Activated CD8-positive, alpha-beta memory T cell treated with anti-CD3 and anti-CD28 coated beads for 36 hours (primary cell): ENCODE measurements at regions not wholly inside any gene's neighbourhood (a gene's known extent, or its start where the extent isn't known, plus 50 kb on each side); places are given as distances from the start of the nearest gene placed in this dataset.

Source experiments
- CTCF ChIA-PET: fragments of 350-600 bp; sonication (Branson Sonifier 250); formaldehyde crosslinking; loops from one replicate; lab custom pipeline; 2021; ENCODE audit warnings: antibody characterized with exemption; lab: Charles Lee
- POLR2A ChIA-PET: fragments of 350-600 bp; sonication (Branson Sonifier 250); formaldehyde crosslinking; loops from one replicate; lab custom pipeline; 2021; ENCODE audit warnings: antibody characterized with exemption; lab: Charles Lee

GRCh38 chr1:58158506-58159433 lies 387.8 kb downstream of the OMA1 start:
- CTCF ChIA-PET, result no interaction called here
- POLR2A ChIA-PET, result no interaction called here

DNA sequence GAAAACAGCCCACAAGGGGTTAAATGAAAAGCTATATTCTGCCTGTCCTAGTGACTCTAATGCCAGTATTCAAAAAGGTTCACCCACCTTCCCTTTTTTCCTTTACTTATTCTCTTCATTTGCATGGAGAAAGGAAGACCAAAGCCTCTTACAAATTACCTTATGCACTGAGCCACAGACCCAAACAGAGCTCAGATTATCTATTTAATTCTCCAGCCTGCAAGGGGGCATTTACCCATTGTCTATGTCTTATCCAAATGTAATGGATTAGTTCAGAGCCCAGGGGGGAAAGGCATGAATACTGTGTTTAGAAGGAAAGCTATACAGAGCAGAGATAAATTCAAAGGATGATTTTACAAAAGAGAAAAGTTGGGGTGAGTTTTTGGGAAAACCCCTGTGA lies 388.5 kb downstream of the OMA1 start:
- POLR2A ChIA-PET, result no interaction called here
- CTCF ChIA-PET, result no interaction called here

DNA sequence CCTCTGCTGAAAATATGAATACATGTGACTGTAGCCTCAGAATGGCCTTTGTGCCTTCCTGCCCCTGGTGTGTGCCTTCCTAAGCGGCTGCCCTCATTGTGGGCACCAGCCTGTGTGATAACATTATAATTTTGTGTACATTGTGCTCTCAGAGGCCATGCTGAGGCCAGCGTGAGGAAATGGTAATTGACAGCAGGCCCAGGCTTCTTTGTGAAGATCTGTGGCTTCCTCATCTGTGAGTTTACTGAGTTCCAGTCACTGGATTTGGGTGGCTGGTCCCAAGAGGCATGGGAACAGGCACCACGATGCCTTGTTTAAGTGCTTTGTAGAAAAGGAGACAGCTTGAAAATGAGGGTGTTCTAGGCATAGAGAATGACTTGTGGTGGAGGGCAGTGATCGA lies 389.3 kb downstream of the OMA1 start:
- CTCF ChIA-PET, result no interaction called here
- POLR2A ChIA-PET, result no interaction called here

GRCh38 chr1:58156831-58157230 lies 389.7 kb downstream of the OMA1 start:
- ChIA-PET POLR2A (no interaction called here), CTCF (no interaction called here)

DNA sequence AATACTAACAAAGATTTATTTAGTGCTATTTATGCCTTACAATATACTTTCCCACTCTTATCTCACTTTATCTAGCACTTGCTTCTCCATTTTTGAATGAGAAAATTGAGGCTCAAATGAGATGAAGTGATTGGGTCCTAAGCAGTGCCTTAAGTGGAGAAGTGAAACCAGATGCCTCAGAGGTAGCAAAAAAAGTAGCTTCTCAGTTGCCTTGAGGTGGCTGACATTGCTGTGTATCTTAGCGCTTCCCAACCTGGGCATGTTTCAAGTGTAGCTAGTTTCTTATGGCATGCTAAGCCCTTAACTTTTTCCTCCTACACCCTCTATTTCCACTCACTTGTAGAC lies 390.4 kb downstream of the OMA1 start:
- CTCF ChIA-PET, result no interaction called here

GRCh38 chr1:58155418-58156123 lies 391.0 kb downstream of the OMA1 start:
- ChIA-PET CTCF (no interaction called here), POLR2A (no interaction called here)

More for the DNA sequence above, 390.4 kb downstream of the OMA1 start:
- POLR2A ChIA-PET, result no interaction called here

- POLR2A ChIA-PET, result no interaction called here
These were observed 392.3 kb downstream of the OMA1 start for GRCh38 chr1:58154256-58154655.

GRCh38 chr1:58152697-58153096 lies 393.8 kb downstream of the OMA1 start:
- POLR2A ChIA-PET, result no interaction called here
- CTCF ChIA-PET, result no interaction called here

More at GRCh38 chr1:58154256-58154655, 392.3 kb downstream of the OMA1 start:
- CTCF ChIA-PET, result no interaction called here

GRCh38 chr1:58149271-58149812 lies 397.2 kb downstream of the OMA1 start:
- POLR2A ChIA-PET, result no interaction called here
- CTCF ChIA-PET, result no interaction called here

DNA sequence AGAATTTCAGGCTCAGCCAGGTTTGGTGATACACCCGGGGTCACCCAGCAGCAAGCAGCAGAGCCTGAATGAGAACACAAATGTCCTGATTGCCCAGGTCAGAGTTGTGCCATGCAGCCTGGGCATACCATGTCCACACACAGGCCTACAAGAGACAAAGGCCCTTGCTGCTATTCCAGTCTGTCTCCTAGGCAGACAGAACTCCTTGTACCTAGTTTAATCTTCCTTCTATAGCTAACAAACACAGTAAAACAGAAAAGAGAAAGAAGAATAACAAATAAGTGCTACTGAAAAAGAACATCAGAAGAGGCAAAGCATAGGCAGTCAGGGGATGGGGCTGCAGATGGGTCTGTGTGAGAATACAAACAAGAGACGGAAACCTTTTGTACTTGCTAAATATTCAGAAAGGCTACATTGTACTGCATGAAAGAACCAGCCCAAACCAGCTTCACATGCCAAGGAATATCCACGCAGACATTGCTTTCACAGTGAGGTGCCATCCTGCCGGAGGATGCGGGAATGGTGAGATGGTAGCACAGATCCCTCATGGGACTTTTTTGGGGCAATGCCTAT lies 401.7 kb downstream of the OMA1 start:
- POLR2A ChIA-PET, result no interaction called here
- CTCF ChIA-PET, result no interaction called here

- ChIA-PET POLR2A (no interaction called here), CTCF (no interaction called here)
These were observed 402.4 kb downstream of the OMA1 start for GRCh38 chr1:58143972-58144697.

DNA sequence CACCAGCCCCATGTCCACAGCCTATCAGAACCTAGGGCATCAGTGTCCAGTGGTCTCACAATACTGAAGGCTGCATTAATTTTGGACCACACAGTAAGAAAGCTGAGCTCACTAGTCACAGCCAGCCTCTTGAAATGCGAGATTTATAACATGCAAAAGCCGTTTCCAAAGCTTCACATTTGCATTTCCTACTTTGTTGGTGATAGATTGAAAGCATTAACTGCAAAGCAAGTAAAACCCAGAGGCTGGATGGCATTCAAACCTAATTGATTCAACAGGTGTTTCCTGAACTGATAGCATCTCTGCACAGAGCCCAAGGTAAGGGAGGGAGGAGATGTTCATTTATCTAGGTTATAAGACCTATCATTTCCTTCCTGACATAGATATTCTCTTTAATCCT lies 410.1 kb downstream of the OMA1 start:
- CTCF ChIA-PET, result no interaction called here
- POLR2A ChIA-PET, result no interaction called here

DNA sequence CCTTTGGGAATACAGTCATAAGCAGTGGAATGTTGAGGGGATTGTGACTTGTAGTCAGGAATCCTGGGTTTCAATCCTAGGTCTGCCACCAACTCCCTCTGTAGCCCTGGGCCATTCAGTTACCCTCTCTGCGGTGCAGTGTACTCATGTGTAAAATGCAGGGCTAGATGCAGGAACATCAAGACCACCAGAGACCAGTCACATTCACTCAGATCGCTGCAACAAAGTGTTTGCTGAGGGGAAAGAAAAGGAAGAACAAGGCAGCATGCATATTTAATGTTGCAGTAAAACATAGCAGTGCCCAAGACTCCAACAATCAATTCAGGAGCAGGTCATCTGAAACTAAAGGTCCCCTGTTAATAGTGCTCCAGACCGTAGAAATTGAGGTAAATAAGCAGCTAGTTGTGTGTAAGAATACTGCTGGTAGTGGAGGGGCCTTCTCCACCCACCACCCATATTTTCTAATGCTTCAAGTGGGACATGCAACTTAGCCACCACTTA lies 410.7 kb downstream of the OMA1 start:
- CTCF ChIA-PET, result no interaction called here
- POLR2A ChIA-PET, result no interaction called here

DNA sequence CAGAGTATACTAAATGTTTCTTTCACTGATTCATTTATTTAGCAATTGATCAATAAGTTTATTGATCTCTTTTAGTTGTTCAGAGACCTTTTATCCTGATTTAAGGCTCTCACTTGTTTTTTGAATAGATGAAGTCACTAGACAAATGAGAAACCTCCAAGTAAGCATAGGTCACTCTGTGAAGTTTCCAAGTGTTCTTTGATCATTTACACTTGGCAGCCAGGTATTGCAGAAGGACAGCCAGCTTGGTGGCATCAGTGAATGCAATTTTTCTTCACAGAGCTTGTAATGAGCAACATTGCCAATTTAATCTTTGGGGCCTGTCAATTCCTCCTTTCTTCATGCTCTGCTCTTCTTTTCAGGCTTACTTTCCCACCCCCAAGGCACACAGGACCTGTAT lies 413.0 kb downstream of the OMA1 start:
- ChIA-PET CTCF (no interaction called here), POLR2A (no interaction called here)

GRCh38 chr1:58123051-58123450 lies 423.5 kb downstream of the OMA1 start:
- ChIA-PET POLR2A (no interaction called here), CTCF (no interaction called here)

- POLR2A ChIA-PET, result no interaction called here
- CTCF ChIA-PET, result no interaction called here
These were observed 426.6 kb downstream of the OMA1 start for GRCh38 chr1:58119971-58120370.

DNA sequence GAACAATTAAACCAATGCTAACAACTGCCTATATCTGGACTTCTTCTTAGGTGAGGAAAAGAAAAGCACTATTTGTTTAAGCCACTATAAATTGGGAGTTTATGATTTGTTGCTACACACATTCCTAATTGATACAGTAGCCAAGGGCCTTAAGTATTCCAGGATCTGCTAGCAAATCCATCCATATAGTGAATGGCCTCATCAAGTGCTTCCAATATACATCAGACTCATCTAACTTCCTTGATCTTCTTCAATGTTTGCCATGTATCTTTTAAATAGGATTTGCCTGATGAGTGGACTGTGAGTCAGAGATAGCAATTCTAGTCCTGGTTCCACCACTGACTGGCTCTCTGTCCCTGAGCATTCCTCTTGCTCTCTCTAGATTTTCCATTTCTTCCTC lies 430.2 kb downstream of the OMA1 start:
- ChIA-PET POLR2A (no interaction called here), CTCF (interaction anchor here (0.7 kb wide), 1 partner anchor 1855 kb away, joined by 3 read pairs; no protein-coding TSS in a partner anchor)

GRCh38 chr1:58109646-58110200 lies 436.8 kb downstream of the OMA1 start:
- POLR2A ChIA-PET, result no interaction called here
- CTCF ChIA-PET, result no interaction called here

GRCh38 chr1:58108783-58109182 lies 437.7 kb downstream of the OMA1 start:
- CTCF ChIA-PET, result no interaction called here
- POLR2A ChIA-PET, result no interaction called here
